PFSK-1 (cell line): ENCODE measurements at regions not wholly inside any gene's neighbourhood (a gene's known extent, or its start where the extent isn't known, plus 50 kb on each side); places are given as distances from the start of the nearest gene placed in this dataset.

Experiments
- FOXP2 ChIP-seq: optimal IDR thresholded peaks from 2 replicates; pipeline ENCODE3; 2011; ENCODE audit warnings: borderline replicate concordance, control low read depth, inconsistent platforms; ENCODE audit not compliant: insufficient read depth; ENCODE audit errors: extremely low read length, extremely low read depth
- POLR2AphosphoS5 ChIP-seq: IDR thresholded peaks from 2 replicates; pipeline ENCODE4 v1.6.1; 2012; ENCODE audit warnings: low read depth, mild to moderate bottlenecking, control low read depth, low read length, moderate library complexity
- SIN3A ChIP-seq: IDR thresholded peaks from 2 replicates; pipeline ENCODE4 v1.6.1; 2012; ENCODE audit warnings: mild to moderate bottlenecking, low read length, moderate library complexity, borderline replicate concordance; ENCODE audit not compliant: insufficient read depth
- TAF1 ChIP-seq: IDR thresholded peaks from 2 replicates; pipeline ENCODE4 v1.6.1; 2012; ENCODE audit warnings: low read length, control low read depth, borderline replicate concordance; ENCODE audit not compliant: insufficient read depth
- TF ChIP-seq, protein P1 (sequence below), 2 experiments: IDR thresholded peaks; 2 replicates each; pipeline versions ENCODE4 v1.6.1 to v1.8.0; 2011 to 2012; ENCODE audit warnings: low read depth in 2 of 2, low read length in 2 of 2, control low read depth in 1 of 2, inconsistent platforms in 1 of 2, mild to moderate bottlenecking in 1 of 2, moderate library complexity in 1 of 2; ENCODE audit not compliant: insufficient read depth in 1 of 2

DNA sequence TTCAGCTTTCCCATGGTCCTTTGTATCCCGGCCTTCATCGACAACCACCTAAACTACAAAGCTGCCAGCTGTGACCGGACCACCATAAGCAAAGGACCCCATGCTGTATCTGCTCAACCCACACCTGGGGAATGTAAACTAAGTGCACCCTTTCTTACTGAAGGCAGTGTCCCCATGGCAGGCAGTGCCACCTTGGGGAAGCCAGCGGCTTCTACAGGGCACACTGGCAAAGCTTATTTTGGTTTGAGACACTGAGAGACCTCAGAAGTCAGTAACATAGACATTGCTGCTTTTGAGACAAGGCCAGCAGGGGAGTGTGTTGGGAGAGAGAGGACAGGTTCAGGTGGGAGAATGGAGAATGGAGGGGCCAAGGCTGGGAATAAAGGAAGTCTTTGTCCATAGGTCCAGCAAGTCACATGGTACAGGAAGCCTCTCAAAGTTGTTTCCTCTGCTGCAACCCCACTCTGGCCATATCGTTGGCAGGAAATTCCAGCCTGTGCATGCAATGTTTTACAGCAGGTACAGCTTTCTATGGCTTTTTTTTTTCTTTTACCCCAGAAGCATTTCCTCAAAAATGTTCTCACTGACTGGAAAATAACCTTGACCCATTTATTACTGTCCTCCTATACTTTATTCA, 85.9 kb upstream of the NPVF start:
- TF ChIP-seq, protein P1, sequence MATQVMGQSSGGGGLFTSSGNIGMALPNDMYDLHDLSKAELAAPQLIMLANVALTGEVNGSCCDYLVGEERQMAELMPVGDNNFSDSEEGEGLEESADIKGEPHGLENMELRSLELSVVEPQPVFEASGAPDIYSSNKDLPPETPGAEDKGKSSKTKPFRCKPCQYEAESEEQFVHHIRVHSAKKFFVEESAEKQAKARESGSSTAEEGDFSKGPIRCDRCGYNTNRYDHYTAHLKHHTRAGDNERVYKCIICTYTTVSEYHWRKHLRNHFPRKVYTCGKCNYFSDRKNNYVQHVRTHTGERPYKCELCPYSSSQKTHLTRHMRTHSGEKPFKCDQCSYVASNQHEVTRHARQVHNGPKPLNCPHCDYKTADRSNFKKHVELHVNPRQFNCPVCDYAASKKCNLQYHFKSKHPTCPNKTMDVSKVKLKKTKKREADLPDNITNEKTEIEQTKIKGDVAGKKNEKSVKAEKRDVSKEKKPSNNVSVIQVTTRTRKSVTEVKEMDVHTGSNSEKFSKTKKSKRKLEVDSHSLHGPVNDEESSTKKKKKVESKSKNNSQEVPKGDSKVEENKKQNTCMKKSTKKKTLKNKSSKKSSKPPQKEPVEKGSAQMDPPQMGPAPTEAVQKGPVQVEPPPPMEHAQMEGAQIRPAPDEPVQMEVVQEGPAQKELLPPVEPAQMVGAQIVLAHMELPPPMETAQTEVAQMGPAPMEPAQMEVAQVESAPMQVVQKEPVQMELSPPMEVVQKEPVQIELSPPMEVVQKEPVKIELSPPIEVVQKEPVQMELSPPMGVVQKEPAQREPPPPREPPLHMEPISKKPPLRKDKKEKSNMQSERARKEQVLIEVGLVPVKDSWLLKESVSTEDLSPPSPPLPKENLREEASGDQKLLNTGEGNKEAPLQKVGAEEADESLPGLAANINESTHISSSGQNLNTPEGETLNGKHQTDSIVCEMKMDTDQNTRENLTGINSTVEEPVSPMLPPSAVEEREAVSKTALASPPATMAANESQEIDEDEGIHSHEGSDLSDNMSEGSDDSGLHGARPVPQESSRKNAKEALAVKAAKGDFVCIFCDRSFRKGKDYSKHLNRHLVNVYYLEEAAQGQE (IDR thresholded peaks at IDR 0.05; ENCODE audit: insufficient read depth in 1 of 2, low read depth in 2 of 2, low read length in 2 of 2): no peak
- no peak for TF ChIP-seq POLR2AphosphoS5
- TF ChIP-seq FOXP2: no peak
- TF ChIP-seq TAF1: no peak
- no peak for TF ChIP-seq SIN3A

DNA sequence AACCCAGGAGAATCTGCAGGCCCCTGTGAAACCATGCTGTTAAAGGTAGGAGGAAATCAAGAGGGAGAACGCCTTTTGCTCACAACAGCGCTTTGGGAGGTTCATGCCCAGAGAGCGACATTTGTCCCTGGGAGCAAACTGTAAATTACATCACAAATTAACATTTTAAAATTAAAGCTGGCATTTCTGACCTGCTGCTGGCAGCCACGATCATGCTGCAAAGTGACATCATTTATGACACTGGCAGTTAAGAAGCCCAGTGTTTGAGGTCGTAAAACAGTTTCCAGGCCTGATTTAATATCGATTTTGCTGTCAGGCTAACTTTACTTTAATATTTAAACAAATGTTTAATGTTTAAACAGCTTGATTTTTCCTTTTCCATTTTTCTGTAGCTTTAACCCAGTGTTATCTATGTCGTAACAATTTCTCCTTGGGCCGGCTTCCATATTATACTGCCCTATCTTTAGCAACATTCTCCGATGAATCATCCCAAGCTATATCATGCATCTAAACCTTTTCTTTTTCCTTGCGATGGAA, 86.5 kb upstream of the NPVF start:
- TF ChIP-seq SIN3A: no peak
- TF ChIP-seq TAF1: no peak
- TF ChIP-seq POLR2AphosphoS5: no peak
- TF ChIP-seq, protein P1 (IDR thresholded peaks at IDR 0.05; ENCODE audit: insufficient read depth in 1 of 2, low read depth in 2 of 2, low read length in 2 of 2): no peak
- TF ChIP-seq FOXP2: no peak

DNA sequence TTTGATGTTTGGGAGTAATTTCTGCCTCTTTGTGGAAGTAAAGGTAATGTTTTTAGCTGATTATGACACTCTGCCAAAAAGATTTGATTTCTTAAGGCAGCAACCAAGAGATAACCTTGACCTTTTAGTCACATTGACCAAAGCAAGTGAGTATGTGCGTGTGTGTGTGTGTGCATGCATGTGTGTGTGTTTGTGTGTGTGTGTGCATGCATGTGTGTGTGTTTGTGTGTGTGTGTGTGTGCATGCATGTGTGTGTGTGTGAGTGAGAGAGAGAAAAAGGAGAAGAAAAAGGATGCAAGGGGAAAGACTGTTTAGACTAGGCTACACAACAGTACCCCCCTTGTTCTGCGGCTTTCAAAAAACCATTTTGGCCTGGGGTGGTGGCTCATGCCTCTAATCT, 88.1 kb upstream of the NPVF start:
- TF ChIP-seq POLR2AphosphoS5 (no peak), TAF1 (no peak), FOXP2 (no peak), SIN3A (no peak)
- TF ChIP-seq, protein P1 (IDR thresholded peaks at IDR 0.05; ENCODE audit: insufficient read depth in 1 of 2, low read depth in 2 of 2, low read length in 2 of 2): no peak

DNA sequence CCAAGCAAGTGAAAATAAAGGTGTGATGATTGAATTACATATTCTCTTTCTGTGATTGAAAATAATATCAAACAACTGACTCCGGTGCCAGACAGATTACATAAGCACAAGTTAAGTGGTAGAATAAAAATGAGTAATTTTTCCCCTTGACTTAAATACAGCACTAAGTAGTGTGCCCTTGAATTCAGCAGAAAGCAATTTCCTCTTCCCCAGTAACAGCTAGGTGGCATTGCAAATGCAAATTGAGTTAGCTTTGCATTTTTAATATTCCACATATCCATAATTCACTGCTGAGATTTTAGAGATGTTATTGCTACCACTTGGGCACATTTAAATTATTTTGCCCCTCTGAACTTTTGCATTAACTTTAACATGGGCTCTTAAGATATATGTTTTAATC, 89.8 kb upstream of the NPVF start:
- TF ChIP-seq FOXP2 (no peak), SIN3A (no peak), POLR2AphosphoS5 (no peak), TAF1 (no peak)
- TF ChIP-seq, protein P1 (IDR thresholded peaks at IDR 0.05; ENCODE audit: insufficient read depth in 1 of 2, low read depth in 2 of 2, low read length in 2 of 2): no peak
